ENCODE measurements at regions not wholly inside any gene's neighbourhood (a gene's known extent, or its start where the extent isn't known, plus 50 kb on each side); places are given as distances from the start of the nearest gene placed in this dataset.

GRCh38 chr9:17852108-17852507 lies 273.2 kb downstream of the SH3GL2 start:
- WGBS (ENCODE audit: insufficient coverage, low coverage, missing lambda C conversion rate), result 0% methylated on average over 1 of the region's 2 CpGs
- H3K9ac ChIP-seq (ENCODE audit: insufficient read depth in 1 of 2, low read depth in 2 of 2, low read length in 2 of 2), result no peak overlapping the region
- no TSS peak for BruUV-seq (replicated peaks)

More at GRCh38 chr9:17852108-17852507, 273.2 kb downstream of the SH3GL2 start:
- Histone ChIP-seq H3K4me2 (ENCODE audit: insufficient read depth, low read length) (no peak overlapping the region), H3K4me3 (no peak overlapping the region), H3K27ac (ENCODE audit: extremely low read depth, low read depth, low read length) (no peak overlapping the region), H3K4me1 (replicated peaks in 1 of 2; ENCODE audit: control insufficient read depth in 2 of 2, insufficient read depth in 2 of 2, low read length in 2 of 2) (no peaks in the 10 kb centered on the region), H4K20me1 (replicated peaks; ENCODE audit: control insufficient read depth, insufficient read depth, low read length) (no peaks in the 10 kb centered on the region), H3K27me3 (ENCODE audit: control insufficient read depth in 2 of 2, insufficient read depth in 2 of 2, low read length in 2 of 2) (no peaks in the 10 kb centered on the region), H3K36me3 (ENCODE audit: control insufficient read depth, insufficient read depth, low read length) (no peaks in the 10 kb centered on the region), H3K9me3 (replicated peaks; ENCODE audit: control insufficient read depth, insufficient read depth, low read depth, low read length) (no peaks in the 10 kb centered on the region), H3K9me1 (ENCODE audit: control insufficient read depth, insufficient read depth, low read length) (no peaks in the 10 kb centered on the region), H3K79me2 (ENCODE audit: control insufficient read depth, insufficient read depth, low read length) (no peaks in the 10 kb centered on the region), H2AFZ (ENCODE audit: low read depth, low read length) (no peak overlapping the region)
- no peak for ATAC-seq
- intact Hi-C loops (cut with micrococcal nuclease), result no loop called here
- no peak for DNase-seq (ENCODE audit: extremely low read depth in 1 of 4, low spot score in 3 of 4)
- no peak for FAIRE-seq
- CTCF ChIA-PET (ENCODE audit: low intra/inter-chr PET ratio), result no interaction called here
- POLR2A ChIA-PET, result no interaction called here
- TF ChIP-seq PRDM10 (IDR thresholded peaks at IDR 0.05; ENCODE audit: partially characterized antibody), result no peak
- TF ChIP-seq DLX4 (CRISPR knock-in tag; IDR thresholded peaks at IDR 0.05), result no peak
- no peak for TF ChIP-seq SETDB1 (IDR thresholded peaks at IDR 0.05; ENCODE audit: low read length)
- TF ChIP-seq HMG20B (CRISPR knock-in tag; IDR thresholded peaks at IDR 0.05), result no peak
- TF ChIP-seq HNRNPUL1 (IDR thresholded peaks at IDR 0.05; ENCODE audit: low read length), result no peak
- TF ChIP-seq POLR3A (IDR thresholded peaks at IDR 0.05; ENCODE audit: borderline replicate concordance, extremely low read depth, insufficient read depth, insufficient read length), result no peak
- no peak for TF ChIP-seq HDAC8 (tag; IDR thresholded peaks at IDR 0.05)
- in situ Hi-C loops (cut with MboI), result no loop called here

All from K562 (cell line).